MM.1S (cell line): ENCODE measurements at regions not wholly inside any gene's neighbourhood (a gene's known extent, or its start where the extent isn't known, plus 50 kb on each side); places are given as distances from the start of the nearest gene placed in this dataset.

Experiments used
- DNase-seq: peaks from one replicate; pipeline ENCODE4 v3.0.0-alpha.2; 2015
- H2AFZ ChIP-seq: fragments of 300-600 bp; sonication (generic); 2 replicates; pipeline ENCODE4 v1.6.0; 2016; ENCODE audit warnings: antibody characterized with exemption, low read length
- H3F3A ChIP-seq: fragments of 300-600 bp; sonication (generic); 2 replicates; pipeline ENCODE4 v1.6.1; 2016; ENCODE audit warnings: mild to moderate bottlenecking, antibody characterized with exemption, low read length, moderate library complexity, mixed read lengths; ENCODE audit not compliant: insufficient read depth
- H3K27ac ChIP-seq: fragments of 300-600 bp; sonication (generic); 2 replicates; pipeline ENCODE4 v1.5.1; 2016; ENCODE audit warnings: mild to moderate bottlenecking, low read length
- H3K27me3 ChIP-seq: fragments of 300-600 bp; sonication (generic); replicated peaks from 2 replicates; pipeline ENCODE4 v1.6.0; 2016; ENCODE audit warnings: low read length; ENCODE audit not compliant: insufficient read depth
- H3K36me3 ChIP-seq: fragments of 300-600 bp; sonication (generic); replicated peaks from 2 replicates; pipeline ENCODE4 v1.6.1; 2016; ENCODE audit warnings: mild to moderate bottlenecking, low read length, mixed read lengths; ENCODE audit not compliant: insufficient read depth
- H3K4me1 ChIP-seq: fragments of 300-600 bp; sonication (generic); 2 replicates; pipeline ENCODE4 v1.6.1; 2016; ENCODE audit warnings: low read length, mixed read lengths
- H3K4me2 ChIP-seq: fragments of 300-600 bp; sonication (generic); 2 replicates; pipeline ENCODE4 v1.6.0; 2016; ENCODE audit warnings: low read depth, low read length
- H3K4me3 ChIP-seq: fragments of 300-600 bp; sonication (generic); 2 replicates; pipeline ENCODE4 v1.5.1; 2016; ENCODE audit warnings: low read length, mixed read lengths
- H3K79me2 ChIP-seq: fragments of 300-600 bp; sonication (generic); 2 replicates; pipeline ENCODE4 v1.6.1; 2016; ENCODE audit warnings: mixed run types, low read length, mixed read lengths
- H3K9ac ChIP-seq: fragments of 300-600 bp; sonication (generic); 2 replicates; pipeline ENCODE4 v1.6.1; 2016; ENCODE audit warnings: low read length, mixed read lengths
- H3K9me2 ChIP-seq: fragments of 300-600 bp; sonication (generic); replicated peaks from 2 replicates; pipeline ENCODE4 v1.6.1; 2016; ENCODE audit warnings: mild to moderate bottlenecking, low read length, mixed read lengths; ENCODE audit not compliant: insufficient read depth
- H3K9me3 ChIP-seq: fragments of 300-600 bp; sonication (generic); replicated peaks from 2 replicates; pipeline ENCODE4 v1.6.1; 2016; ENCODE audit warnings: mild to moderate bottlenecking, low read length, mixed read lengths; ENCODE audit not compliant: insufficient read depth
- H4K20me1 ChIP-seq: fragments of 300-600 bp; sonication (generic); 2 replicates; pipeline ENCODE4 v1.6.1; 2016; ENCODE audit warnings: mild to moderate bottlenecking, low read length, moderate library complexity, mixed read lengths; ENCODE audit not compliant: insufficient read depth
- EZH2 ChIP-seq: fragments of 300-600 bp; sonication (generic); optimal IDR thresholded peaks from 2 replicates; pipeline ENCODE3; 2017; ENCODE audit warnings: low read depth, mild to moderate bottlenecking, antibody characterized with exemption, low read length, mixed read lengths
- EZH2phosphoT487 ChIP-seq: fragments of 300-600 bp; sonication (generic); IDR thresholded peaks from 2 replicates; pipeline ENCODE4 v1.6.1; 2018; ENCODE audit warnings: antibody characterized with exemption, low read length
- TF ChIP-seq, protein P1 (sequence below): fragments of 300-600 bp; sonication (generic); IDR thresholded peaks from 2 replicates; pipeline ENCODE4 v1.5.1; 2016; ENCODE audit warnings: antibody characterized with exemption, low read length, mixed read lengths

DNA sequence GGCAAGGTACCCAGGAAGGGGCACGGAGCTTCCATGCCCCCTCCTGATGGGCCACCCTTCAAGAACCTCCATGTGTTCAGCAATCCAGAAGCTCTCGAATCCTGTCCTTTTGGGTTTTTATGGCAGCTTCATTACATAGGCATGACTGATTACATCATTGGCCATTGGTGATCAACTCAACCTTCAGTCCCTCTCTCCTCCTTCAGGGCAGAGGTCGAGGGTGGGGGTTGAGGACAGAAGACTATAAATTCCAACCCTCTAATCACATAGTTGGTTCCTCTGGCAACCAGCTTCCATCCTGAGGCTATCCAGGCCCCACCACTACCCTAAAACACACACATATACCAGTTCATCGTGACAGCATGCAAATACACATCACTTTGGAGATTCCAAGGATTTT lies 135.7 kb downstream of the ZNF281 start:
- H4K20me1 ChIP-seq: no peaks in the 10 kb centered on the region
- no peaks in the 10 kb centered on the region for H3K79me2 ChIP-seq
- H3K9me2 ChIP-seq: no peaks in the 10 kb centered on the region
- H3K36me3 ChIP-seq: no peaks in the 10 kb centered on the region
- H3F3A ChIP-seq: no peaks in the 10 kb centered on the region
- TF ChIP-seq, protein P1, sequence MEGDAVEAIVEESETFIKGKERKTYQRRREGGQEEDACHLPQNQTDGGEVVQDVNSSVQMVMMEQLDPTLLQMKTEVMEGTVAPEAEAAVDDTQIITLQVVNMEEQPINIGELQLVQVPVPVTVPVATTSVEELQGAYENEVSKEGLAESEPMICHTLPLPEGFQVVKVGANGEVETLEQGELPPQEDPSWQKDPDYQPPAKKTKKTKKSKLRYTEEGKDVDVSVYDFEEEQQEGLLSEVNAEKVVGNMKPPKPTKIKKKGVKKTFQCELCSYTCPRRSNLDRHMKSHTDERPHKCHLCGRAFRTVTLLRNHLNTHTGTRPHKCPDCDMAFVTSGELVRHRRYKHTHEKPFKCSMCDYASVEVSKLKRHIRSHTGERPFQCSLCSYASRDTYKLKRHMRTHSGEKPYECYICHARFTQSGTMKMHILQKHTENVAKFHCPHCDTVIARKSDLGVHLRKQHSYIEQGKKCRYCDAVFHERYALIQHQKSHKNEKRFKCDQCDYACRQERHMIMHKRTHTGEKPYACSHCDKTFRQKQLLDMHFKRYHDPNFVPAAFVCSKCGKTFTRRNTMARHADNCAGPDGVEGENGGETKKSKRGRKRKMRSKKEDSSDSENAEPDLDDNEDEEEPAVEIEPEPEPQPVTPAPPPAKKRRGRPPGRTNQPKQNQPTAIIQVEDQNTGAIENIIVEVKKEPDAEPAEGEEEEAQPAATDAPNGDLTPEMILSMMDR: no peak
- TF ChIP-seq EZH2phosphoT487 (no peak), EZH2 (no peak)
- no peaks in the 10 kb centered on the region for H3K9me3 ChIP-seq
- no peaks in the 10 kb centered on the region for H3K27me3 ChIP-seq
- no peak overlapping the region for H3K4me3 ChIP-seq
- H3K4me2 ChIP-seq: no peak overlapping the region
- no peak overlapping the region for H3K27ac ChIP-seq
- no peaks in the 10 kb centered on the region for H3K4me1 ChIP-seq
- H3K9ac ChIP-seq: no peak overlapping the region
- no peak for DNase-seq
- no peak overlapping the region for H2AFZ ChIP-seq

DNA sequence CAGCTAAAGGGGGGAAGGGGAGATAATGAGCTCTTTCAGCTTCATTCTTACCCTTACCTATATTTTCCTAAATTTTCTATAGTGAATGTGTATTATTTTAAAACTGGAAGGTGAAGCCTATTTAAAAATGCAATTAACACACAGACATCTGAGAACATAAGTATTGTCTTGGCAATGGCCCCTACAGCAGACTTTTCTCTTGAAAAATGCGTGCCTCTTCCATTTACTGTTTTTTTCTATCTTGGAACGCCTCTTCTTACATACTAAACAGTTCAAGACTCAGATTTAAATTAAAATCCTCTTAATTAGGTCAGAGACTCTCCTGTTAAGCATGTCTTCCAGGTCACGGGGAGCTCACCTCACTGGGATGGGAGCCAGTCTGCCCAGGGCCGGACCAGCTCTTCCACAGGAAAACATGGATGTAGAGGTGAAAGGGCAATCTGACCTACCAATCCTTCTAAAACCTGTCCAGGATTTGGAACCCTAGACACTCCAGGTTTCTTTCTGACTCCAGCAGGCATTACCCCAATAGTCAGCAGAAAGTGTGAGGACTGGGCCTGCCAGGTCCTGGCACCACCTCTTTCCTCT lies 137.3 kb downstream of the ZNF281 start:
- no peaks in the 10 kb centered on the region for H3K27me3 ChIP-seq
- no peaks in the 10 kb centered on the region for H3F3A ChIP-seq
- no peaks in the 10 kb centered on the region for H4K20me1 ChIP-seq
- no peak for DNase-seq
- H2AFZ ChIP-seq: no peak overlapping the region
- H3K9me3 ChIP-seq: no peaks in the 10 kb centered on the region
- no peak overlapping the region for H3K9ac ChIP-seq
- no peaks in the 10 kb centered on the region for H3K4me1 ChIP-seq
- no peaks in the 10 kb centered on the region for H3K79me2 ChIP-seq
- no peaks in the 10 kb centered on the region for H3K9me2 ChIP-seq
- H3K36me3 ChIP-seq: no peaks in the 10 kb centered on the region
- H3K4me3 ChIP-seq: no peak overlapping the region
- no peak for TF ChIP-seq EZH2phosphoT487
- no peak for TF ChIP-seq EZH2
- no peak overlapping the region for H3K4me2 ChIP-seq
- H3K27ac ChIP-seq: no peak overlapping the region

DNA sequence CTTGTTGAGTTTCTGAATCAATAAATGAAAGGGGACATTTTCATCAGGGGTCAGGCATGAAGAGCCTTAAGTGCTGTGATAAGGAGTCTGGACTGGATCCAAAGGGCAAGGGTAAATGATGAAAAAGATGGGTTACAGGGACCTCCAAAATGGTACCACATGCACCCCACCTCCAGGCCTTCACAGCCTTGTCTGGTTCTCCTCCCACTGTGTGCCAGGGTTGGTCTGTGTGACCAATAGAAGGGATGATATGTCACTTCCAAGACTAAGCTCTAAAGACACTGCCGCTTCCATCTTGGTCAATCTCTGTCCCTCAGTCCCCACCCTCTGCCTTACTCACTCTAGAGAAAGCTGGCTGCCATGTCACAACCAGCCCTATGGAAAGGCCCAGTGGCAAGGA lies 140.6 kb downstream of the ZNF281 start:
- H3K9me3 ChIP-seq: no peaks in the 10 kb centered on the region
- H3K9ac ChIP-seq: no peak overlapping the region
- H3K9me2 ChIP-seq: no peaks in the 10 kb centered on the region
- H3K27ac ChIP-seq: no peak overlapping the region
- H3K4me3 ChIP-seq: no peak overlapping the region
- no peaks in the 10 kb centered on the region for H3K27me3 ChIP-seq
- no peaks in the 10 kb centered on the region for H3K79me2 ChIP-seq
- H3K4me2 ChIP-seq: no peak overlapping the region
- DNase-seq: no peak
- H3K36me3 ChIP-seq: no peaks in the 10 kb centered on the region
- TF ChIP-seq EZH2phosphoT487 (no peak), EZH2 (no peak)
- TF ChIP-seq, protein P1: no peak
- H4K20me1 ChIP-seq: no peaks in the 10 kb centered on the region
- no peak overlapping the region for H2AFZ ChIP-seq
- no peaks in the 10 kb centered on the region for H3F3A ChIP-seq
- no peaks in the 10 kb centered on the region for H3K4me1 ChIP-seq

DNA sequence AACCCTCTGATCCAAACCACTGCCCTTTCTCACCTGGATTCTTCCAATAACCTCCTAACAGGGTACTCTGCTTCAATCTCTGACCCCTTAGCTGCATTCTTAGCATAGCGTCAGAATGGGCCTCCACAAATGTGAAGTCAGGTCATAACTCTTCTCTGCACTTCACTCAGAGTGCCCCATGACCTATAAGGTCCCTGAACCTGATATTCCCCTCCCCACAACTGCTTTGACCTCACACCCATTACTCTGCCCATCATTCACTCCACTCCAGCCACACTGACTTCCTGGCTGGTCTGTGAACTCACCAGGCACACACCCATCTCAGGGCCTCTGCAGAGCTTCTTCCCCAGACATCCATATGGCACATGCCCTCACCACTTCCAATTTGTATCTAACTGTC lies 141.9 kb downstream of the ZNF281 start:
- H3K27ac ChIP-seq: no peak overlapping the region
- no peak for DNase-seq
- no peak for TF ChIP-seq EZH2
- no peak for TF ChIP-seq EZH2phosphoT487
- TF ChIP-seq, protein P1: no peak

More for the DNA sequence above, 141.9 kb downstream of the ZNF281 start:
- H3K79me2 ChIP-seq: no peaks in the 10 kb centered on the region
- no peak overlapping the region for H3K4me2 ChIP-seq
- H3K9me3 ChIP-seq: no peaks in the 10 kb centered on the region
- no peak overlapping the region for H3K9ac ChIP-seq
- H3K27me3 ChIP-seq: no peaks in the 10 kb centered on the region
- H3K36me3 ChIP-seq: no peaks in the 10 kb centered on the region
- no peaks in the 10 kb centered on the region for H4K20me1 ChIP-seq
- H3K9me2 ChIP-seq: no peaks in the 10 kb centered on the region
- H3K4me3 ChIP-seq: no peak overlapping the region
- H3K4me1 ChIP-seq: no peaks in the 10 kb centered on the region
- no peak overlapping the region for H2AFZ ChIP-seq
- H3F3A ChIP-seq: no peaks in the 10 kb centered on the region
